HL-60 (cell line): ENCODE measurements at regions not wholly inside any gene's neighbourhood (a gene's known extent, or its start where the extent isn't known, plus 50 kb on each side); places are given as distances from the start of the nearest gene placed in this dataset.

Experiments
- DNase-seq, 2 experiments: peaks; one replicate each; pipeline ENCODE4 v3.0.0-alpha.2; 2010 to 2020; ENCODE audit warnings: low read depth in 1 of 2, low spot score in 1 of 2
- H3K27ac ChIP-seq: fragments of 250-450 bp; sonication (Bioruptor Pico); replicated peaks from 2 replicates; pipeline ENCODE4 v1.5.1; 2020; ENCODE audit warnings: mild to moderate bottlenecking, moderate library complexity
- H3K27me3 ChIP-seq: fragments of 250-450 bp; sonication (Bioruptor Pico); 2 replicates; pipeline ENCODE4 v1.5.1; 2021; ENCODE audit warnings: mild to moderate bottlenecking, moderate library complexity; ENCODE audit not compliant: insufficient read depth, poor library complexity, severe bottlenecking
- H3K4me3 ChIP-seq: replicated peaks from 2 replicates; pipeline ENCODE4 v1.5.1; 2011; ENCODE audit warnings: mild to moderate bottlenecking, control low read depth, low read length; ENCODE audit not compliant: insufficient read depth
- GABPA ChIP-seq: IDR thresholded peaks from 2 replicates; pipeline ENCODE4 v1.6.1; 2012; ENCODE audit warnings: low read depth
- POLR2AphosphoS5 ChIP-seq: IDR thresholded peaks from 2 replicates; pipeline ENCODE4 v1.6.1; 2012; ENCODE audit warnings: low read depth
- SPI1 ChIP-seq: IDR thresholded peaks from 2 replicates; pipeline ENCODE4 v1.6.1; 2012; ENCODE audit warnings: low read depth, mild to moderate bottlenecking, borderline replicate concordance
- TF ChIP-seq, protein P1 (sequence below): IDR thresholded peaks from 2 replicates; pipeline ENCODE4 v1.6.1; 2012; ENCODE audit warnings: low read depth; ENCODE audit not compliant: insufficient replicate concordance
- TF ChIP-seq, protein P2 (sequence below): IDR thresholded peaks from one replicate; pipeline ENCODE4 v1.5.1; 2011; ENCODE audit warnings: low read length, control low read depth, inconsistent platforms; ENCODE audit not compliant: insufficient read depth

DNA sequence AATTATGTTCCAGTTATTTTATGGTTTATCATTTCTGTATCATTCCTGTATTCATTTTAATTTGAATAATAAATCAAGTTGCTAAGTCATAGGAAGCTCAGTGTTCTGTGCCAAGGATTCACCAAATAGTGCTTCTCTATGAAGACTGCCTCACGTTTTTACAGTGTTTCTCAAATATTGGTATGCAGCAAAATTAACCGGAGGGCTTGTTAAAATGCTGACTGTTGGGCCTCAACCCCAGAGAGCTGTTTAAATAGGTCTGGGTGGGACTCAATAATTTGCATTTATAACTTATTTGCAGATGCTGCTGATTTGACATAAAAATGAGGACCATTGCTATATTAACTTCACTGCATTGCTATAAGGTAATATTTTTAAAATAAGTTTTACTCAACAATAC, 166.7 kb downstream of the TINAG start:
- H3K4me3 ChIP-seq = no peak overlapping the region
- no peak for DNase-seq
- no peak for TF ChIP-seq SPI1
- TF ChIP-seq GABPA = no peak
- TF ChIP-seq POLR2AphosphoS5 = no peak
- TF ChIP-seq, protein P1, sequence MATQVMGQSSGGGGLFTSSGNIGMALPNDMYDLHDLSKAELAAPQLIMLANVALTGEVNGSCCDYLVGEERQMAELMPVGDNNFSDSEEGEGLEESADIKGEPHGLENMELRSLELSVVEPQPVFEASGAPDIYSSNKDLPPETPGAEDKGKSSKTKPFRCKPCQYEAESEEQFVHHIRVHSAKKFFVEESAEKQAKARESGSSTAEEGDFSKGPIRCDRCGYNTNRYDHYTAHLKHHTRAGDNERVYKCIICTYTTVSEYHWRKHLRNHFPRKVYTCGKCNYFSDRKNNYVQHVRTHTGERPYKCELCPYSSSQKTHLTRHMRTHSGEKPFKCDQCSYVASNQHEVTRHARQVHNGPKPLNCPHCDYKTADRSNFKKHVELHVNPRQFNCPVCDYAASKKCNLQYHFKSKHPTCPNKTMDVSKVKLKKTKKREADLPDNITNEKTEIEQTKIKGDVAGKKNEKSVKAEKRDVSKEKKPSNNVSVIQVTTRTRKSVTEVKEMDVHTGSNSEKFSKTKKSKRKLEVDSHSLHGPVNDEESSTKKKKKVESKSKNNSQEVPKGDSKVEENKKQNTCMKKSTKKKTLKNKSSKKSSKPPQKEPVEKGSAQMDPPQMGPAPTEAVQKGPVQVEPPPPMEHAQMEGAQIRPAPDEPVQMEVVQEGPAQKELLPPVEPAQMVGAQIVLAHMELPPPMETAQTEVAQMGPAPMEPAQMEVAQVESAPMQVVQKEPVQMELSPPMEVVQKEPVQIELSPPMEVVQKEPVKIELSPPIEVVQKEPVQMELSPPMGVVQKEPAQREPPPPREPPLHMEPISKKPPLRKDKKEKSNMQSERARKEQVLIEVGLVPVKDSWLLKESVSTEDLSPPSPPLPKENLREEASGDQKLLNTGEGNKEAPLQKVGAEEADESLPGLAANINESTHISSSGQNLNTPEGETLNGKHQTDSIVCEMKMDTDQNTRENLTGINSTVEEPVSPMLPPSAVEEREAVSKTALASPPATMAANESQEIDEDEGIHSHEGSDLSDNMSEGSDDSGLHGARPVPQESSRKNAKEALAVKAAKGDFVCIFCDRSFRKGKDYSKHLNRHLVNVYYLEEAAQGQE = no peak
- TF ChIP-seq, protein P2, sequence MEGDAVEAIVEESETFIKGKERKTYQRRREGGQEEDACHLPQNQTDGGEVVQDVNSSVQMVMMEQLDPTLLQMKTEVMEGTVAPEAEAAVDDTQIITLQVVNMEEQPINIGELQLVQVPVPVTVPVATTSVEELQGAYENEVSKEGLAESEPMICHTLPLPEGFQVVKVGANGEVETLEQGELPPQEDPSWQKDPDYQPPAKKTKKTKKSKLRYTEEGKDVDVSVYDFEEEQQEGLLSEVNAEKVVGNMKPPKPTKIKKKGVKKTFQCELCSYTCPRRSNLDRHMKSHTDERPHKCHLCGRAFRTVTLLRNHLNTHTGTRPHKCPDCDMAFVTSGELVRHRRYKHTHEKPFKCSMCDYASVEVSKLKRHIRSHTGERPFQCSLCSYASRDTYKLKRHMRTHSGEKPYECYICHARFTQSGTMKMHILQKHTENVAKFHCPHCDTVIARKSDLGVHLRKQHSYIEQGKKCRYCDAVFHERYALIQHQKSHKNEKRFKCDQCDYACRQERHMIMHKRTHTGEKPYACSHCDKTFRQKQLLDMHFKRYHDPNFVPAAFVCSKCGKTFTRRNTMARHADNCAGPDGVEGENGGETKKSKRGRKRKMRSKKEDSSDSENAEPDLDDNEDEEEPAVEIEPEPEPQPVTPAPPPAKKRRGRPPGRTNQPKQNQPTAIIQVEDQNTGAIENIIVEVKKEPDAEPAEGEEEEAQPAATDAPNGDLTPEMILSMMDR = no peak

DNA sequence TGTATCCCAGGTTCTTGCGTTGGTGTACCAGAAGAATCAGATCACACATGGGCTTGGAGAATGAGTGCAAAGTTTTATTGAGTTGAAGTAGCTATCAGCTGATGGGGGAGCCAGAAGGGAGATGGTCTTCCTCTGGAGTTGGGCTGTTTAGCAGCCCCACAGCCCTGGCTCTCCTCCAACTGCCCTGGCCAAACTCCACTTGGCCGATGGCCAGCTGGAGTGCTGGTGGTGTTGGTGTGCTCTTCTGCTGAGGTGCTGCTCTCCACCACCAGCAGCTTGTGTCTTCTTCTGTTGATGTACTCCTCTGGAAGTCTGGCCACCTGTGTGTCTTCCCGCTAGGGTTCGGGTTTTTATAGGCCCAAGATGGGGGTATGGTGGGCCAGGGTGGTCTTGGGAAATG, 172.8 kb downstream of the TINAG start:
- Histone ChIP-seq H3K27ac (no peak overlapping the region), H3K27me3 (no peaks in the 10 kb centered on the region), H3K4me3 (no peak overlapping the region)
- no peak for TF ChIP-seq GABPA
- TF ChIP-seq, protein P2 = no peak
- no peak for TF ChIP-seq POLR2AphosphoS5
- TF ChIP-seq, protein P1 = no peak
- no peak for TF ChIP-seq SPI1
- DNase-seq = no peak

More for the DNA sequence above, 166.7 kb downstream of the TINAG start:
- H3K27me3 ChIP-seq = no peaks in the 10 kb centered on the region
- no peak overlapping the region for H3K27ac ChIP-seq

DNA sequence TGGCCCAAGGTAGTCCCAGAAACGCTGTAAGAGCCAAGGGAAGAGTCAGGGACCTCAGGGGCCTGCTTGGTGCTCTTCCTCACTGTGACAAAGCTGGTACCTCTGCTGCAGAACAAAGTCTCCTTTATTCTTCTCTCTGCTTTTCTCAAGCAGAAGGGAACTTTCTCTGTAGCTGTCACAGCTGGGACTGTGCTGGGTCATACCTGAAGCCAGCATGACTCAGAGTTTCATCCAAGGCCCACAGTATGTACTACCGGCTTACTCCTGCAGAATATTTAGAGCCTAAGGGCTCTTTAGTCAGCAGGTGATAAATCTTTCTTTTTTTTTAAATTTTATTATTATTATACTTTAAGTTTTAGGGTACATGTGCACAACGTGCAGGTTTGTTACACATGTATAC, 183.2 kb downstream of the TINAG start:
- Histone ChIP-seq H3K27me3 (no peaks in the 10 kb centered on the region), H3K4me3 (no peak overlapping the region), H3K27ac (no peak overlapping the region)
- no peak for DNase-seq
- TF ChIP-seq POLR2AphosphoS5 (no peak), GABPA (no peak), SPI1 (no peak)
- TF ChIP-seq, protein P2 = no peak
- TF ChIP-seq, protein P1 = no peak
